ENCODE measurements at regions not wholly inside any gene's neighbourhood (a gene's known extent, or its start where the extent isn't known, plus 50 kb on each side); places are given as distances from the start of the nearest gene placed in this dataset.

DNA sequence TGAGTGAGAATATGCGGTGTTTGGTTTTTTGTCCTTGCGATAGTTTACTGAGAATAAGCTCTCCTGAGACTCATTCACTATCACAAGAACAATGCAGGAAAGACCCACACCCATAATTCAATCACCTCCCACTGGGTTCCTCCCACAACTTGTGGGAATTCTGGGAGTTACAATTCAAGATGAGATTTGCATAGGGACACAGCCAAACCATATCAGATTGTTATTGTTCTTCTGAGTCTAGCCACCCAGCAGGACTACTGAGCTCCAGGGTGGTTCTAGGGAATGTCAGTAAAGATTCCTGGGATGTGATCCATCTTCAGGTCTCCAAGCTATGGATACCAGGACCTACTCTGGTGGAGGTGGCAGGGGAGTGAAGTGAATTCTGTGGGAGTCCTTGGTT, 2075.1 kb upstream of the CDH9 start:
- DNase-seq = no peak

DNA sequence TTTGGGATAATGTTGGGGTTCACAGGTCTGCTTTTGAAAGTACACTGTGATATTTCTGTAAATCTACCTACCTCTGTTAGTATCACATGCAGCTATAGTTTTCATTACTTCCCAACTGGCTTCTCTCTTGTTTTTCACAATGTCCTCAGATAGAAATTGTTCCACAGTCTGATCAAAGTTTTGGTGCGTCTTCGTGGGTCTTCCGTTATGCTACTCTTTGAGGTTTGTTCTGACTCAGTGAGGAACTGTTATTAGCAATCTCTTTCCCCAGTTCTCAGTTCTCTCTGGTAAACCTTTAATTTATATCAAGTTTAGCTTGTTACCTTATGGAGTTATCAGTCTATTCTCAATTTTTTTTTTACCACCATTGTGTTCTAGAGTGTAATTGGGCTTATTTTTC, 2061.2 kb upstream of the CDH9 start:
- no peak for DNase-seq

DNA sequence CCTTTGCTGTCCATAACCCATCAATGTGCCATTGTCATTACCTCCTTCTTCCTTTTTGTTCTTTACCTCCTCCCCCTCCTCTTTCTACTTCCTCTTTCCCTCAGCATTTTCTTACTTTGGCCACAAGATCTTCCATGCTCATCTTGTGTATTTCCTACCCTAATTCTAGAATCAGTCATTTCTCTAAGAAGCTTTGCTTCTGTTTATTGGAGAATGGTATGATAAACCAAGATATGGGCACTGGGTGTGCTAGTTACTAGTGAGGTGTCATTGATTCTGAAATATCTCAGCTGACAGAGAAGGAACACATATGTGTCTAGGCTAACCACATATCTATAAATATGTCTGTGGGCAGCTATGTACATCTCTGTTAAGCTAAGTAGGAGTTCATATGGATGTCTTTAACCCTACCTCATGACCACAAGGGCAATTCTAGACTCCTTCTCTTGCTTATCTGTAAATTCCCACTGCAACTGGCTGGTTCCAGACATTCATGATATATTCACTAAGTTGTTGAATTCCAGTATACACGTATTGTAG, 2051.3 kb upstream of the CDH9 start:
- no peak for DNase-seq

DNA sequence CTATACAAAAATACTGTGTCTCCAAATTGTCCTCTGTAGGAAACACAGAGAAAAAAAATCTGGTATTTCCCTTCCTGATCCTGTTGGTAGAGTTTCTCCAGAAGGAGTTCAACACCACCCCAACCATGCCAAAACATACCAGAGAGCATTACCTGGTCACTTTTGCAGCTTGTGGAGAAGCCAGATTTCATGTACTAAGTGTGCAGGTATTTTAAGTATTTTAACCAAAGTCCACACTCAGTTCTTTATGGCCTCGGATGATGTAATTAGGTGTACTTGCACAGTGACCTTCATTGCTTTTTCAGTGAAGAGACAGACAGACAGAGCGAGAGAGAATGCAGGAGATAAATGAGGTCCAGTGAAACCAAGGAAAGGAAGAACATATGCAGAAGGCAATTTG, 2046.8 kb upstream of the CDH9 start:
- DNase-seq = no peak

DNA sequence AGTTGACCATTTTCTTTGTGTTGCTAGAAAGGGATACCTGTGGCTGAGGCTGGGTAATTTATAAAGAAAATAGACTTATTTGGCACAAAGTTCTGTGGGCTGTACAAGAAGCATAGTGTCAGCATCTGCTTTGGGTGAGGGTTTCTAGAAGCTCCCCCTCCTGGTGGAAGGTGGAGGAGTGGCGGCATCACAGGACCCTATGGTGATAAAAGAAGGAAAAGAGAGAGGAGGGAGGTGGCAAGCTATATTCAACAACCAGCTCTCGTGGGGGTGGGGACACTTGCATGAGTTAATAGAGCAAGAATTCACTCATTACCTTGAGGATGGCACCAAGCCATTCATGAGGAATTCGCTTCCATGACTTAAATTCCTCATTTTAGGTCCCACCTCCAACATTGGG, 2041.4 kb upstream of the CDH9 start:
- no peak for DNase-seq

DNA sequence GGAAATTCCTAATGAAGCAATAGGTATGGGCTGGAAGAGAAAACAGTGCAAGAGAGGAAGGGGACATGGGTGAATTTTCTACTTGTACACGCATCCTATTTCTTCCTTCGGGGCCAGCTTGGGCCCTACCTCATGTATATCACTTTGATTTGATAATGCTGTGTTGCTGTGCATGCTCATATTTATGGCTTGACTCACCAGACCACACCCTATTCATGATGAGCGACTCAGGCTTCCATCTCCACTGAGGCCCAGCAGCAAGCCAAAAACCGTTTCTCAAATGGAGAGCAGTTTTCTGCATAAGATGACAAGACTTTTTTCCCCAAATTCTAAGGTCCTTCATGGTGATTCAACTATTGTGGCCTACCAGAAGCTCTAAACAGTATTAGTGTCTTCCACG, 2039.1 kb upstream of the CDH9 start:
- no peak for DNase-seq

DNA sequence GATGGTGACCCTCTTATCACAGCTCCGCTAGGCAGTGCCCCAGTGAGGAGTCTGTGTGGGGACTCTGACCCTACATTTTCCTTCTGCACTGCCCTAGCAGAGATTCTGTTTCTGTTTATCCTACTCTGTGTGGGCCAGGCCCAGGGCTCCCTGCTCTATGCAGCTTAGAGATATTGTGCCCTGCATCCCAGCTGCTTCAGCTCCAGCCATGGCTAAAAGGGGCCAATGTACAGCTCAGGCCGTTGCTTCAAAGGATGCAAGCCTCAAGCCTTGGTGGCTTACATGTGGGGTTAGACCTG, 2030.7 kb upstream of the CDH9 start:
- DNase-seq = no peak

DNA sequence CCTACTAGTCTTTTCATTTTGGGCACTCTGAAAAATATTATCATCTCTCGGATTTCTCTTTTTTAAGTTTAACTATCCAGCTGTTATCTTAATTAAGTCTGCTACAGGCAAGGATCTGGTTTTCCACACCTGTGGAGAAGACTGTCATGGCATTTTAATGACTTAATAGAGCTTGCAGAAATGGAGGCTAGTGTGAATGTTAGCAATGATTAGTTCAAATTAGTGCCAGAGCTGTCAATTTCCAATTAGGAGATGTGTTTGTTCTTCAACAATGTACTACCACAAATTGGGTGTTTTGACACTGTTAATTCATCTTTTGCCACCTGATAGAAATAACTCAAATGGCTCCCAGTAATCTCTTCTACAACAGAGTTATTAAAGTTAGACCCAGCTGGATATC, 2023.0 kb upstream of the CDH9 start:
- DNase-seq = no peak

DNA sequence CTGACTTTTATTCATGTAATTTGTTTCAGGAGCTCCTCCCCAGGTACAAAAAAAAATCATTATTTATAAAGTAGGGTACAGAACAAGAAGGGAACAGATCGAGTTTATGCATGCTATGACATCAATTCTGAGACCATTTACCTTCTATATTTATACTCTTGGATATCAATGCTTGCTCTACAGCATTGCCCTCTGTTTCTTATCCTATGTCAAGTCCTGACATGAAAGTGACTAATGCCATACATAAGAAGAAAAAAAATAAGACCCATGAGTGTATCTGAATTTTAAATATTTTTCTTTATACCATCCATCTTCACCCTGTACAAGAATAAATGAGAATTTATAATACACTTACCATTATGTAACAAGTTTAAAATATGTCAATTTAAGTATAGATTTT, 2016.3 kb upstream of the CDH9 start:
- DNase-seq = no peak

DNA sequence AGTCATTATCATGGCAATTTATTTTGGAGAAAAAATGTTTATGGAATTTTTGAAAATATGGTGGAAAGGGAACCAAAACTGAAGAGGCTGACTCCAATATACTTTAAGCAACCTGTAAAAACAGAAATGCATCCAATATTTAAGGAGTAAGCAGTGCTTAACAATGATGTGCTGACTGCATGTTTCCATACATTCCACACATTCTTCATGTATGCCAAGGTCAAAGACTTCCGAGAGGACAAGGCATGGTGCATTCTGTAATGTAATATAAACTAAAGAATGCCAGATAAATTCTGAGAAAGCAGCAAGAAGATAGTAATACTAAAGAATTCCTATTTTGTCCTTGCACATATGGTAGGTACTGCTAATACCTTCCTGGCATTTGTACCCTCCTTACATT, 2015.9 kb upstream of the CDH9 start:
- DNase-seq = no peak

DNA sequence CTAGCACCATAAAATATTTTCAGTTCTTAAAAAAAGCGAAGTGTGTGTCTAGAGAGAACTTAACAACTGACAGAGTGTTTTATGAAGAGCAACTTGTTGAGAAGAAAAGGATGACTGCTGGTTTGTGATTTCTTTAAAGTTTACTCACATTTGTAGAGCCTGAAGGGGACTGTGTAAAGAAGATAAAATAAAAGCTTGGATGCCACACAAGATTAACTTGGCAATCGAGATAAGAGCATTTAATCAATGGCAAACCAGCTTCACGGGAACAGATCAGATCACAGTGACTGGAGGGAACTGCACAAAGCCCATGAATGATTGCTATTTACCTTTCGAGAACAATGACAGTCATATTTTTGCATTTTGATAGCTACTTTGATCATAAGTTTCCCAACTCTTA, 2013.1 kb upstream of the CDH9 start:
- DNase-seq = no peak

DNA sequence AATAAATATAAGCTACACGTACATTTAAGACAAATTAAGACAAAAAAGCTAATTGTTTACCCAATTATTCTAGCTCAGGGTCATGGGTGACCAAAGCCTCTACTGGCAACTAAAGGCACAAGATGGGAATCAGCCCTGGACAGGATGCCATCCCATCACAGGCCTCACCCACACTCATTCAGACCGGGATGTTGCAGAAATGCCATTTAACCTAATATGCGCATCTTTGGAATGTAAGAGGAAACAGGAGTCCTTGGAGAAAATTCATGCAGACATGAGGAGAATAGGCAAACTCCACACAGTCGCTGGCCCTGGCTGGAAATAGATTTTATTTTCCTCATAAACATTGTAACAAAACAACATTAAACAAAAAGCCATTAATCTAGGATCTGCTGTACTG, 2003.8 kb upstream of the CDH9 start:
- no peak for DNase-seq

DNA sequence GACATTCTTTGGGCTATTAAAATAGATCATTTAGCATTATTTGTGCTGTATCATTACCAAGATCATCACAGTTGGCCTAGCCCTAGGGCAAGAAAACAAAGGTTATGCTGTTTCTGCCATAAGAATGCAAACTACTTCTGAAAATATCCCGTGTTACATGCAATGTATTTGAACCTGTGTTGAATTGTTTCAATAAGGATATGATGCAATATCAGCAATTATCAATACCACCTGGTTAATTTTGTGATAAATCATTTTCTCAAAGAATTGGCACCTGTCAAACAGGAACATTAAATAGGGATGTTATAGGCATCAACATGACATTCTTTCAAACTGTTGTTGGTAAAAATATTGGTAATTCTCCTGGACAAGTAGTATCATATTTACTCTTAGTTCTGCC, 2002.0 kb upstream of the CDH9 start:
- no peak for DNase-seq

DNA sequence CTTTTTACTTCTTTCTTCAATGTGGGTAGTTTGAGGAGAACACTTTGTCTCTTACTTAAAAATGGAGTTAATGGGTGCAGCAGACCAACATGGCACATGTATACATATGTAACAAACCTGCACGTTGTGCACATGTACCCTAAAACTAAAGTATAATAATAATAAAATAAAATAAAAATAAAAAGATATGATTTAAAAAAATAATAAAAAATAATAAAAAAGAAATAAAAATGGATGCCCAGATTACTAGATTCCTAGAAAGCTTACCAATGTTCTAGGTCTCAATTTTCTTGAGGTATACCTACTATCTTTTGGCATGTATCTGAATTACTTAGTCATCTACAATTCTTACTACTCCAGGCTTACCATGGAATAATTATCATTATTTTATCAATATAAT, 2001.6 kb upstream of the CDH9 start:
- DNase-seq = no peak

DNA sequence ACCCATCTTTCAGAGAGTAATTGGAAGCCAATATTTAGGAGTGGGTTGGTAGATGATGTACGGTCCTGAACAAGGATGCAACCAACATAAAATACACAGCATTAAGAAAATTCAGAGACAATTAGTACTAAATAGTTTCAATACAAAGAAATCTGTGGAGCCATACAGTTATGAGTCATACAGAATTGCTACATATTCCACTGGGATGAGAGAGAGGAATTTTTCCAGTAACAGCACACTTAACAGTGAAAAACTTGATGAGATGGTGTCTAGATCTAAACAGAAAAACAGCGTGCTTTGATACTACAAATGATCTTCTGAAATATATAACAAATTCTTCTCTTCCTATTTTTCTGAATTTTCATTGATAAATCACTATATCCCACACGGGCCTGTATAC, 1999.3 kb upstream of the CDH9 start:
- no peak for DNase-seq

DNA sequence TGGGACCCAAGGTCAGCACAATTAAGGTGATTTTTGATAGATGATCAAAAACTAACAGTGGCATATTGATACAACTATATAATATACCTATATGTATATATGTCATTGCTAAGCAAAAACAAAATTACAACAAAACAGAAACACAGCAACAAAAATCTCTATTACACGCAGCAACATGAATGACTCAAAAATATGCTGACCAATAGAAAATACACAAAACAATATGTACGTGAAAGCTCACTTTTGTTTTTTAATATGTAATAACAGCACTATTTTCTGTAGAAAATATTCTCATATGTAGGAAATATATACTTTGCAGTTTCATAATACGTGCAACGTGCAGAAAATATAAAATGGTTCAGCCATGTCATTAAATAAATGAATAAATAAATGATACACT, 1985.7 kb upstream of the CDH9 start:
- DNase-seq = no peak

DNA sequence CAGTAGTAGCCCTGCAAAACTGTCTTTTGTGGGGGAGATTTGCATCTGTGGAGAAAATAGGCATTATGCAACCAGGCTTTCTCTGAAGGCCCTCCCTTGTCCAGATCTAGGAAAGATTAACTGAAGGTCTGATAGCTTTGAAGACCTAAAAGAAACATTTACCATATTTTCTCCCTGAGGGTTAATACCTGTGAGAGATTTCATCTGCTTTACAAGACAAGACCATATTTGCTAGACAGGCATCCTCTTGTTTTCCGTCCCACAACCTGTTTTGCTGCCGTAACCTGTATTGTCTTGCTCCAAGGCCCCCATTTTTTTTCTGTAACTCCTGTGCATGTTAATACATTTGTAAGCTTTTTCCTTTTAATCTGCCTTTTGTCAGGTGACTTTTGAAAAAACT, 1985.2 kb upstream of the CDH9 start:
- DNase-seq = no peak

DNA sequence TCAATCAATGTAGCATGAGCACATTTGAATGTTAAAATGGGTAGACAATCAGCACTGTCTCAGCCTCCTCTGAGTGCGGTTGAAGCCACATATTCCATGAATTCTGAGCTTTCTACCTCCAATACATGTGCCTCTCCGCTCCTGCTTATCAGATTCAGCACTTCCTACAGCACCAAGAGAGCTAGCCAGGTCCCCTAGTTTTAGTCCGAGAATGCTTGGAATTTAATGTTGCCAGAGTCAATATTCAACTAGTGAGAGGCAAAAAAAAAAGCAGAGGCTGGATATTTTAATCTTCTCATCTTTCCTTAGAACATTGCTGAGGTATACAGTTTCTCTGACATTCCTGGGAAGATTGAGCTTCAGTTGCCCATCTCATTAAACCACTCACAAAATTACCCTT, 1979.1 kb upstream of the CDH9 start:
- DNase-seq = no peak

DNA sequence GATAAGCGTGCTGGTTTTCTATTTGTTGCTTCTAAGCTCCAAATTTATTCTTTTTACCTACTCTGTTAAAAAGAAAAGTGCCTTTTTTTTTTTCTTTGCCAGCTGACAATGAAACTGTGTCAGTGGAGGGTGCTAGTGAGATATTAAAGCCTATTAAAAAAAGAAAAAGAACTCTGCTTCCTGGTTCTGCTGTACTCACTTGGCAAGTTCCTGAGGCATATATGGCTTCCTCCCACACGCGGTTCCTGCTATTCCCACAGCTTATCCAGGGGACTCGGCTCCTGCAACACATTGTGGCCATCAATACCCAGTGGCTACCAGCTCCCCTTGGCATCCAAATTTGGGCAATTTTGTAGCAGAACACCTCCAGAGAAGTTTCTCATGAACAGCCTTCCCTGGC, 1977.7 kb upstream of the CDH9 start:
- DNase-seq = no peak

DNA sequence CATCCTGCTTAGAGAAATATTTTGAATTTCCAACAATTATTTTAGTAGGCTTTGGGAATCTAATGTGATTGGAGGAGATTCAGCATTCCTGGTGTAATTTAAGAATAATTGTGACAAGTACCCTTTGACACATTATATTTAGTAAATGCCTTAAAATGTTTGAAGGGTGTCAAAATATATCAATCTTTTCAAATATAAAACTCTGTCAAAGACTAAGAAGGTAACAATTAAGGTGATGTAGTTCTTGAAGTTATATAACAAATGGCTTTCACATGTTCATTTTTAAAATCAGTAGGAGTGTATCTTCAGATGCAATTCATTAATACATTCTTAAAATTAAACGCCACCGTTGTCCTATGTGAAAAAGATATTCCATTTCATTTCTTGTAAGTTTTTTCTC, 1977.1 kb upstream of the CDH9 start:
- no peak for DNase-seq

DNA sequence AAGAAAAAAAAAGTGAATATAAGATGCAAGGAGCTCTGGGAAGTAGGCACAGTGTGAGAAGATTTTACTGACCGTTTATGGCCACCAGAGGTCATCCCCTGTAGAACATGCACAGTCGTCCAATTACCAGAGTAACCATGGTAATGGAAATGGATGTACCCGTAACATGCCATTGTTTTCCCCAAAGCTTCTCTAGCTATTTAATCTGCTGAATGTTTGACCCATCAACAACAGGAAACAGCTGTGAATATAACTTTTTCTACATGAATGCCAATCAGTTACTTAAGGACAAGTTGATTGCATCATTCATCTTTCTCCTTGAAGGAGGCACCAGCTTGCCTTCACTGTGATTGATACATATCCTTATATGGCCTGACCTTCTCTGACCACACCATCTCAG, 1967.0 kb upstream of the CDH9 start:
- DNase-seq = no peak

DNA sequence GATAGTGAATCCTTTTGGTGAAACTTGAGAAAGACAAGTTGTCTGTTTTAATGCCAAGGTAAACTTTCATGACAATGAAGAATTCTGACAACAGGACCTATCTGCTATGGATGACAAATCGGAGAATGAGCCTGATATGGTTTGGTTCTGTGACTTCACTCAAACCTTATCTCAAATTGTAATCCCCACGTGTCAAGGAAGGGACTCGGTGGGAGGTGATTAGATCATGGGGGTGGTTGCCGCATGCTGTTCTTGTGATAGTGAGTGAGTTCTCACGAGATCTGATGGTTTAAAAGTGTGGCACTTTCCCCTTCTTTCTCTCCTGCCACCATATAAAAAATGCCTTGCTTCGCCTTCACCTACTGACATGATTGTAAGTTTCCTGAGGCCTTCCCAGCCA, 1964.1 kb upstream of the CDH9 start:
- DNase-seq = no peak

DNA sequence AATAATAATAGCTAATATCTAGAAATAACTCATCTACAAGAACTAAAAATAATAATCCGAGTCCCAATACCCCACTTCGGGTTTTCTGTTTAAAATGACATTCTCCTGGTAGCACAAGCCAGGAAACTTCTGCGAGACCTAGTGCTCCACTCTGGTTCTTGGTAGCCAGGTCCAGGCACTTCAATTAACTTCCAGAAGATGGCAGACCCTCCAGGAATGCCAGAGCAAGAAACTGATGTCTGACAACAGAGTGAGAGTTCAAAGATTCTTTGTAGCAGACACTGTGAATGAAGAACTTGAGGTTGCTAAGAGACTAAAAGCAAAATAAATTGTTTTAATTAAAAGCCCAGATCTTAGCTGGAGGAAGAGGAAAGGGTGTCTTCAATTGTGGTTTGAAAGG, 1963.3 kb upstream of the CDH9 start:
- DNase-seq = no peak

DNA sequence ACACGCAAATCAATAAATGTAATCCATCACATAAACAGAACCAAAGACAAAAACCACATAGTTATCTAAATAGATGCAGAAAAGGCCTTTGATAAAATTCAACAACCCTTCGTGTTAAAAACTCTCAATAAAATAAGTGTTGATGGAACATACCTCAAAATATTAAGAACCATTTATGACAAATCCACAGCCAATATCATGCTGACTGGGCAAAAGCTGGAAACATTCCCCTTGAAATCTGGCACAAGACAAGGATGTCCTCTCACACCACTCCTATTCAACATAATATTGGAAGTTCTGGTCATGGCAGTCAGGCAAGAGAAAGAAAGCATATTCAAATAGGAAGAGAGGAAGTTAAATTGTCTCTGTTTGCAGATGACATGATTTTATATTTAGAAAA, 1946.3 kb upstream of the CDH9 start:
- DNase-seq = no peak

DNA sequence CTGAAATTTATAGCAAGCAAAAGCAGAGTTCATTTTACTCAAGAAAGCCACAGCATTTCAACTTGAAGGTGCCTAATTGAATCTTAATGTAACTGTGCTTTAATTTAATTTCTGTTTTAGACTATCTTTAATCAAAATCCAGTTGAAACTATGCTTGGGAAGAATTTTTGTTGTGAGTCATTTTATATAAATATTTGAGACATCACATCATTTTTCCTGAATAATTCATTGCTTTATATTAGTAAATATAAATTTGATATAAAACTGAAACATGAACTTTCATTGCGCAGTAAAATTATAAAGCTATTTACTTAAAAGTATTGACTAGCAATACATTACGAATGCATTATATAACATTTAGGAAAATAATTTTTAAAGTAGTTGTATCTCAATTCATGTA, 1937.1 kb upstream of the CDH9 start:
- no peak for DNase-seq

DNA sequence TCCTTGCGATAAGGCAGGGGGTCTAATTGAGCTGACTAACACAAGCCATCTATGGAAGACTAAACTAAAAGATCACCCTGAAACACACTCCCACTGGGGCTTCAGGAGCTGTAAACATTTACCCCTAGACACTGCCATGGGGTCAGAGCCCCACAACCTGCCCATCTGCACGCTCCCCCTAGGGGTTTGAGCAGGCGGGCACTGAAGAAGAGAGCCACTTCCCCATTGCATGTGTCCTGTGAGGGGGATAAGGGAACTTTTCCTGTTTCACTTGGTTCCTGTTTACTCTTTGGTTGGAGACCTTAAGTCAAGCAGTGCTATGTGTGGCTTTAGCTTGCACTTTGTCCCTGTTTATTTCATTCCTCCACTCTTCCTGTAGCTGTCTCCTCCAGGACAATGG, 1929.5 kb upstream of the CDH9 start:
- DNase-seq = no peak

DNA sequence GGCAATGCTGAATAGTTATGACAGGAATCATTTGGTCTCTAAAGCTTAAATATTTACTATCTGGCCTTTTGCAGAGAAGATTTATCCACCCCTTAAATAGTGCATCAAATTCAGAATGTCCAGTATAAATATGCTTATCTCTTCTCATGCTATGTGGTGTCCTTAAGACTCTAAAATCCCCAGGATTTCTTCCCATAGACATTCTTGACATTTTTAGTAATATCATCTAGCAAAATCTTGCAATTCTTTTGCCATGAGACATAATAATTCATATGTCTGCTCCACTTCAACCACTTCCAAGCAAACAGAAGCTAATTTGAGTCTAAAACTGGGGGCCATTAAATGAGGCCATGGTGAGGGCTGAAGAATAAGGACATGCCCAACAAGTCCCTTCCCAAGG, 1923.4 kb upstream of the CDH9 start:
- no peak for DNase-seq
